SK-N-MC (cell line): ENCODE measurements at regions not wholly inside any gene's neighbourhood (a gene's known extent, or its start where the extent isn't known, plus 50 kb on each side); places are given as distances from the start of the nearest gene placed in this dataset.

Experiments
- DNase-seq: peaks from one replicate; pipeline ENCODE4 v3.0.0-alpha.2; 2011; ENCODE audit warnings: low read depth, low spot score
- H3K27ac ChIP-seq: fragments of 200-600 bp; sonication (generic); 2 replicates; pipeline ENCODE4 v1.5.1; 2016; ENCODE audit warnings: mixed run types
- H3K36me3 ChIP-seq: fragments of 200-600 bp; sonication (generic); 2 replicates; pipeline ENCODE4 v1.6.1; 2017; ENCODE audit warnings: antibody characterized with exemption, low read length, mixed read lengths; ENCODE audit not compliant: insufficient read depth
- H3K4me3 ChIP-seq: fragments of 200-600 bp; sonication (generic); 2 replicates; pipeline ENCODE4 v1.5.1; 2016
- H3K9ac ChIP-seq: fragments of 200-600 bp; sonication (generic); 2 replicates; pipeline ENCODE4 v1.8.0; 2017; ENCODE audit warnings: mixed run types, mixed read lengths; ENCODE audit not compliant: insufficient read length
- H3K9me3 ChIP-seq: fragments of 200-600 bp; sonication (generic); 2 replicates; pipeline ENCODE4 v1.6.1; 2017; ENCODE audit warnings: low read depth, mild to moderate bottlenecking, antibody characterized with exemption, low read length, moderate library complexity, mixed read lengths
- EZH2 ChIP-seq: fragments of 200-600 bp; sonication (generic); IDR thresholded peaks from one replicate; pipeline ENCODE4 v1.6.1; 2017; ENCODE audit warnings: antibody characterized with exemption
- FOXP2 ChIP-seq: optimal IDR thresholded peaks from 2 replicates; pipeline ENCODE3; 2011; ENCODE audit warnings: mild to moderate bottlenecking, moderate library complexity; ENCODE audit not compliant: insufficient read depth; ENCODE audit errors: extremely low read length, control extremely low read depth
- POLR2AphosphoS5 ChIP-seq: IDR thresholded peaks from 2 replicates; pipeline ENCODE4 v1.6.1; 2012; ENCODE audit warnings: mild to moderate bottlenecking, low read depth, low read length, borderline replicate concordance

- H3K9me3 ChIP-seq = no peaks in the 10 kb centered on the region
- no peak overlapping the region for H3K9ac ChIP-seq
- no peak for TF ChIP-seq POLR2AphosphoS5
- no peak for TF ChIP-seq EZH2
- TF ChIP-seq FOXP2 = no peak
- H3K4me3 ChIP-seq = no peak overlapping the region
- no peak overlapping the region for H3K27ac ChIP-seq
- DNase-seq = no peak
- H3K36me3 ChIP-seq = no peaks in the 10 kb centered on the region
These were observed 419.8 kb upstream of the THBS1 start for GRCh38 chr15:39161096-39161495.

- Histone ChIP-seq H3K4me3 (no peak overlapping the region), H3K27ac (no peak overlapping the region), H3K36me3 (no peaks in the 10 kb centered on the region), H3K9me3 (no peaks in the 10 kb centered on the region), H3K9ac (no peak overlapping the region)
- DNase-seq = no peak
- TF ChIP-seq POLR2AphosphoS5 = no peak
- TF ChIP-seq EZH2 = no peak
- TF ChIP-seq FOXP2 = no peak
These were observed 415.7 kb upstream of the THBS1 start for GRCh38 chr15:39165020-39165706.

GRCh38 chr15:39167164-39168058 is 413.5 kb upstream of the THBS1 start:
- Histone ChIP-seq H3K9ac (no peak overlapping the region), H3K36me3 (no peaks in the 10 kb centered on the region), H3K4me3 (no peak overlapping the region), H3K9me3 (no peaks in the 10 kb centered on the region), H3K27ac (no peak overlapping the region)
- no peak for DNase-seq
- TF ChIP-seq FOXP2 (no peak), POLR2AphosphoS5 (no peak), EZH2 (no peak)

- DNase-seq = peak; percentile 16
- no peaks in the 10 kb centered on the region for H3K9me3 ChIP-seq
- no peaks in the 10 kb centered on the region for H3K36me3 ChIP-seq
- no peak overlapping the region for H3K4me3 ChIP-seq
- no peak overlapping the region for H3K27ac ChIP-seq
- TF ChIP-seq EZH2 = no peak
- TF ChIP-seq FOXP2 = no peak
- TF ChIP-seq POLR2AphosphoS5 = no peak
- no peak overlapping the region for H3K9ac ChIP-seq
These were observed 408.9 kb upstream of the THBS1 start for GRCh38 chr15:39171944-39172368.

GRCh38 chr15:39172380-39173281 is 408.2 kb upstream of the THBS1 start:
- DNase-seq = no peak
- no peak overlapping the region for H3K9ac ChIP-seq
- TF ChIP-seq FOXP2 (no peak), EZH2 (no peak), POLR2AphosphoS5 (no peak)
- H3K4me3 ChIP-seq = no peak overlapping the region
- no peaks in the 10 kb centered on the region for H3K36me3 ChIP-seq
- no peak overlapping the region for H3K27ac ChIP-seq
- H3K9me3 ChIP-seq = no peaks in the 10 kb centered on the region

- Histone ChIP-seq H3K9me3 (no peaks in the 10 kb centered on the region), H3K36me3 (no peaks in the 10 kb centered on the region), H3K9ac (no peak overlapping the region), H3K27ac (no peak overlapping the region), H3K4me3 (no peak overlapping the region)
- no peak for TF ChIP-seq EZH2
- no peak for DNase-seq
These were observed 407.5 kb upstream of the THBS1 start for GRCh38 chr15:39173426-39173825.

- DNase-seq = no peak
- no peak for TF ChIP-seq FOXP2
- no peak for TF ChIP-seq POLR2AphosphoS5
- TF ChIP-seq EZH2 = no peak
- H3K9ac ChIP-seq = no peak overlapping the region
- H3K9me3 ChIP-seq = no peaks in the 10 kb centered on the region
- H3K36me3 ChIP-seq = no peaks in the 10 kb centered on the region
- H3K4me3 ChIP-seq = no peak overlapping the region
- no peak overlapping the region for H3K27ac ChIP-seq
These were observed 406.5 kb upstream of the THBS1 start for GRCh38 chr15:39174332-39174731.

GRCh38 chr15:39176030-39176429 is 404.8 kb upstream of the THBS1 start:
- Histone ChIP-seq H3K36me3 (no peaks in the 10 kb centered on the region), H3K4me3 (no peak overlapping the region), H3K9me3 (no peaks in the 10 kb centered on the region), H3K27ac (no peak overlapping the region), H3K9ac (no peak overlapping the region)
- no peak for TF ChIP-seq EZH2
- no peak for TF ChIP-seq FOXP2
- TF ChIP-seq POLR2AphosphoS5 = no peak
- no peak for DNase-seq
